ENCODE measurements at regions not wholly inside any gene's neighbourhood (a gene's known extent, or its start where the extent isn't known, plus 50 kb on each side); places are given as distances from the start of the nearest gene placed in this dataset.
A peak's percentile ranks its signal among the peaks of the same experiment; 100 is the strongest.

GRCh38 chr22:19614536-19614863, 90.3 kb upstream of the CLDN5 start:
- TF ChIP-seq CTCF (IDR thresholded peaks at IDR 0.05; ENCODE audit: low read depth, low read length): no peak
- no peak for DNase-seq (ENCODE audit: low read depth, low spot score)
- in situ Hi-C loops (cut with HindIII; ENCODE audit: low sequenced_read_pairs): no loop called here
- no peak overlapping the region for H3K4me3 ChIP-seq (ENCODE audit: low read depth, low read length)

DNA sequence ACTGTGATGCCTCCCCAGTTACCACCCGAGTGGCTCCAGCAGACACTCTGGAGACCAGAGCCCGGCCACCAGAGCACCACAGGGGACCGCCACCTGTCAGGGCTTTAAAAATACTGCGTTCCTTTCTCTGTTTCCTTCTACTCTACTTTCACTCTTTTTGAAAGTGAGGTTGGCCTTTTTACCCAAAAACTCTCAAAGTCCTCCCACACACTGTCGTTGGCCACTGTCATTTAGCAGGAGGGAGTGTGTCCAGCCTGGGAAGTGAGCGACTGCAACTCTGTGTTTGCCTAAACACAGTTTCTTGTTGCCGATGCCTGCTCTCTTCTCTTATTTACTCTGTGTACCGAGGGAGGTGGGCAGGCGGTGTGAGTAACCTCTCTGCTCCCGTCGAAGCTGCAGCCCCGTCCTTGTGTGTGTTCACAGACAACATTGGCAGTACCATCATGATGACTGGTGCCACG, 90.8 kb upstream of the CLDN5 start:
- in situ Hi-C loops (cut with HindIII; ENCODE audit: low sequenced_read_pairs): no loop called here
- no peak overlapping the region for H3K4me3 ChIP-seq (ENCODE audit: low read depth, low read length)
- no peak for TF ChIP-seq CTCF (IDR thresholded peaks at IDR 0.05; ENCODE audit: low read depth, low read length)
- no peak for DNase-seq (ENCODE audit: low read depth, low spot score)

GRCh38 chr22:19615867-19616581, 91.8 kb upstream of the CLDN5 start:
- in situ Hi-C loops (cut with HindIII; ENCODE audit: low sequenced_read_pairs): no loop called here
- no peak for DNase-seq (ENCODE audit: low read depth, low spot score)

DNA sequence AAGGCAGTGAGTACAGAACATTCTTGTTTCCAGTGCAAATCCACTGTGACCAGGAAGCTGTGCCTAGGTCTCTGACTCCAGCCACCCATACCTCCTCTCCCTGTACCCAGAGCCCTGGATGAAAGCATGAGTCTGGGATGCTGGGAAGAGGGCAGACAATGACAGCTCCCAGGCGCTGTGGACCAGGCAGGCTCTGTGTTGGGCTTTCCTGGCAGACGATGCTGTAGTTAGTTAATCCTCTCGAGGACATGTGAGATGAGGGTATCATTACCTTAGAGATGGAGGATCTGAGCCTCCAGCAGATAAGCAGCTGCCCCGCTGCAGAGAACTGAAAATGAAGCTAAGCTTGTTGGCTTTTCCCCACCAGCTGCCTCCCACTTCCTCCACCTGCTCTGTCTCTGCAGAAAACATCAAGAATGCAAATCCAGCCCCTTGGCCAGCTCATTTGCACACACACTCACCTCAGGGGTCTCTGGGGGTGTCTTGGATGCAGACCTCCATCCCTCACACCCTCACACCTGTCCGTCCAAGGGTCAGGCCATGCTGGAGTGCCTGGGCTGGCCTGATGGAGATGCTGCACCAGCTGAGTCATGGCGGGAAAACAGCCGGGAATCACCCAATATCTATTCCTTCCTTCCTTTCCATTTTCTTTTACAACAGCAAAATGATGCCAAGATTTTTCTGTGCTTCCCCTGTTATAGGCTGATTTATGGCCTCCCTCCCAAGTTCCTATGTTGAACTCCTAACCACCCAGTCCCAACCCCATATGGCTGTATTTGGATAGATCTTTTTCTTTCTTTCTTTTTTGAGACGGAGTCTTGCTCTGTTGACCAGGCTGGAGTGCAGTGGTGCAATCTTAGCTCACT, 94.9 kb upstream of the SEPTIN5 start:
- in situ Hi-C loops (cut with HindIII; ENCODE audit: low sequenced_read_pairs): no loop called here
- DNase-seq (ENCODE audit: low read depth, low spot score): no peak
- H3K4me3 ChIP-seq (ENCODE audit: low read depth, low read length): no peak overlapping the region
- TF ChIP-seq CTCF (IDR thresholded peaks at IDR 0.05; ENCODE audit: low read depth, low read length): no peak

More at GRCh38 chr22:19615867-19616581, 91.8 kb upstream of the CLDN5 start:
- no peak overlapping the region for H3K4me3 ChIP-seq (ENCODE audit: low read depth, low read length)
- TF ChIP-seq CTCF (IDR thresholded peaks at IDR 0.05; ENCODE audit: low read depth, low read length): no peak

GRCh38 chr22:19620742-19621371, 93.4 kb upstream of the SEPTIN5 start:
- H3K4me3 ChIP-seq (ENCODE audit: low read depth, low read length): no peak overlapping the region
- in situ Hi-C loops (cut with HindIII; ENCODE audit: low sequenced_read_pairs): no loop called here
- TF ChIP-seq CTCF (IDR thresholded peaks at IDR 0.05; ENCODE audit: low read depth, low read length): no peak
- DNase-seq (ENCODE audit: low read depth, low spot score): peak; percentile 3

GRCh38 chr22:19621373-19622060, 92.8 kb upstream of the SEPTIN5 start:
- no peak for DNase-seq (ENCODE audit: low read depth, low spot score)
- TF ChIP-seq CTCF (IDR thresholded peaks at IDR 0.05; ENCODE audit: low read depth, low read length): no peak
- no peak overlapping the region for H3K4me3 ChIP-seq (ENCODE audit: low read depth, low read length)
- in situ Hi-C loops (cut with HindIII; ENCODE audit: low sequenced_read_pairs): no loop called here
